ENCODE measurements at regions not wholly inside any gene's neighbourhood (a gene's known extent, or its start where the extent isn't known, plus 50 kb on each side); places are given as distances from the start of the nearest gene placed in this dataset.
"Not testable (repeated sequence)": the region's sequence is repeated elsewhere in the genome, so short reads cannot be mapped to it uniquely, and the experiment has no call there.

DNA sequence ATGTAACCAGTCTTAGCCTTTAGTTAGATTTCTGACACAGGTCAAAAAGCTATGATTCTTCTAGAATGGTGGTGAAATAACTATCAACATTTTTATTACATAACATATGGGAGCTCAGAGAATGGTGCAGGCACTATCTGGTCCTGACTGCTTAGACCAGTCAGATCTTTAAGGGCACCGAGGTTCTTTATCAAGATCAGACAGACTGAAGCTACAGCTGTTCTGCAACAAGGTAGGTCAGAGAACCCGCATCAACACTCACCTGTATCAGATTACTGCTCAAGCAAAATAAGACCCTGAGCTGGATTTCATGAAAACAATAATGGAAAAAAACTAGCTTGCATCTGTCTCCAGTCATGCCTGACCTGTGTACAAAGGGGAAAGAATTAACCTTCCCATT, 160.4 kb downstream of the KCNJ2 start:
- no peak overlapping the region for H3K23ac ChIP-seq (ENCODE audit: low read length)
- H2AK5ac ChIP-seq (ENCODE audit: low read length) = no peak overlapping the region
- H4K12ac ChIP-seq (ENCODE audit: low read depth, low read length) = no peak overlapping the region
- no peaks in the 10 kb centered on the region for H3K79me1 ChIP-seq (ENCODE audit: low read length)
- no peak overlapping the region for H3K4me2 ChIP-seq (ENCODE audit: low read length)
- H3K14ac ChIP-seq (ENCODE audit: low read length) = no peak overlapping the region
- no peaks in the 10 kb centered on the region for H3K4me1 ChIP-seq (ENCODE audit: control insufficient read depth in 1 of 2, insufficient read depth in 2 of 2, low read length in 2 of 2)
- no peak overlapping the region for H3K9ac ChIP-seq (ENCODE audit: low read length)
- WGBS (ENCODE audit: extremely low coverage, insufficient coverage, insufficient read length) = no CpG with 5 or more reads among the region's 2 CpGs
- no peak overlapping the region for H3K27ac ChIP-seq (ENCODE audit: low read depth, low read length)
- no peak overlapping the region for H4K8ac ChIP-seq (ENCODE audit: low read depth, low read length)
- no peak overlapping the region for H2BK12ac ChIP-seq (ENCODE audit: low read length)
- no peak overlapping the region for H2AFZ ChIP-seq (ENCODE audit: insufficient read depth, low read length, poor library complexity)
- H3K18ac ChIP-seq (ENCODE audit: low read length) = no peak overlapping the region
- H2BK120ac ChIP-seq (ENCODE audit: insufficient read depth, low read length, poor library complexity) = no peak overlapping the region
- H4K91ac ChIP-seq (ENCODE audit: low read depth, low read length) = no peak overlapping the region
- peak; percentile 70 to 73 for DNase-seq
- H3K4ac ChIP-seq (ENCODE audit: low read depth, low read length) = no peak overlapping the region
- no peaks in the 10 kb centered on the region for H3K9me3 ChIP-seq (ENCODE audit: insufficient read depth, low read depth, low read length)
- H3K27me3 ChIP-seq (ENCODE audit: insufficient read depth, low read length) = no peaks in the 10 kb centered on the region
- H3K36me3 ChIP-seq (ENCODE audit: control insufficient read depth in 1 of 2, insufficient read depth in 2 of 2, low read length in 2 of 2) = no peaks in the 10 kb centered on the region
- H3K79me2 ChIP-seq (ENCODE audit: control insufficient read depth, insufficient read depth, low read length, poor library complexity) = no peaks in the 10 kb centered on the region
- no peak overlapping the region for H2BK5ac ChIP-seq (ENCODE audit: low read depth, low read length, poor library complexity)
- H3K4me3 ChIP-seq (ENCODE audit: low read depth, low read length) = no peak overlapping the region

DNA sequence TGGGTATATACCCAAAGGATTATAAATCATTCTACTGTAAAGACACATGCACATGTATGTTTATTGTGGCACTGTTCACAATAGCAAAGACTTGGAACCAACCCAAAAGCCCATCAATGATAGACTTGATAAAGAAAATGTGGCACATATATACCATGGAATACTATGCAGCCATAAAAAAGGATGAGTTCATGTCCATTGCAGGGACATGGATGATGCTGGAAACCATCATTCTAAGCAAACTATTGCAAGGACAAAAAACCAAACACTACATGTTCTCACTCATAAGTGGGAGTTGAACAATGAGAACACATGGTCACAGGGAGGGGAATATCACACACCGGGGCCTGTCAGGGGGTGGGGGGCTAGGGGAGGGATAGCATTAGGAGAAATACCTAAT, 161.7 kb downstream of the KCNJ2 start:
- H3K79me2 ChIP-seq (ENCODE audit: control insufficient read depth, insufficient read depth, low read length, poor library complexity); H3K9me3 ChIP-seq (ENCODE audit: insufficient read depth, low read depth, low read length); H3K4me1 ChIP-seq (ENCODE audit: control insufficient read depth in 1 of 2, insufficient read depth in 2 of 2, low read length in 2 of 2); H2AK5ac ChIP-seq (ENCODE audit: low read length); H3K9ac ChIP-seq (ENCODE audit: low read length); H2AFZ ChIP-seq (ENCODE audit: insufficient read depth, low read length, poor library complexity); H3K4me2 ChIP-seq (ENCODE audit: low read length); H3K23ac ChIP-seq (ENCODE audit: low read length); H3K4ac ChIP-seq (ENCODE audit: low read depth, low read length); H4K12ac ChIP-seq (ENCODE audit: low read depth, low read length); DNase-seq; H2BK120ac ChIP-seq (ENCODE audit: insufficient read depth, low read length, poor library complexity); H3K18ac ChIP-seq (ENCODE audit: low read length); H4K8ac ChIP-seq (ENCODE audit: low read depth, low read length); H2BK5ac ChIP-seq (ENCODE audit: low read depth, low read length, poor library complexity); H3K14ac ChIP-seq (ENCODE audit: low read length); H3K27me3 ChIP-seq (ENCODE audit: insufficient read depth, low read length); H3K27ac ChIP-seq (ENCODE audit: low read depth, low read length); H4K91ac ChIP-seq (ENCODE audit: low read depth, low read length); H3K4me3 ChIP-seq (ENCODE audit: low read depth, low read length); H3K79me1 ChIP-seq (ENCODE audit: low read length); H2BK12ac ChIP-seq (ENCODE audit: low read length); H3K36me3 ChIP-seq (ENCODE audit: control insufficient read depth in 1 of 2, insufficient read depth in 2 of 2, low read length in 2 of 2): not testable (repeated sequence)
- no CpG with 5 or more reads among the region's 1 CpG for WGBS (ENCODE audit: extremely low coverage, insufficient coverage, insufficient read length)

DNA sequence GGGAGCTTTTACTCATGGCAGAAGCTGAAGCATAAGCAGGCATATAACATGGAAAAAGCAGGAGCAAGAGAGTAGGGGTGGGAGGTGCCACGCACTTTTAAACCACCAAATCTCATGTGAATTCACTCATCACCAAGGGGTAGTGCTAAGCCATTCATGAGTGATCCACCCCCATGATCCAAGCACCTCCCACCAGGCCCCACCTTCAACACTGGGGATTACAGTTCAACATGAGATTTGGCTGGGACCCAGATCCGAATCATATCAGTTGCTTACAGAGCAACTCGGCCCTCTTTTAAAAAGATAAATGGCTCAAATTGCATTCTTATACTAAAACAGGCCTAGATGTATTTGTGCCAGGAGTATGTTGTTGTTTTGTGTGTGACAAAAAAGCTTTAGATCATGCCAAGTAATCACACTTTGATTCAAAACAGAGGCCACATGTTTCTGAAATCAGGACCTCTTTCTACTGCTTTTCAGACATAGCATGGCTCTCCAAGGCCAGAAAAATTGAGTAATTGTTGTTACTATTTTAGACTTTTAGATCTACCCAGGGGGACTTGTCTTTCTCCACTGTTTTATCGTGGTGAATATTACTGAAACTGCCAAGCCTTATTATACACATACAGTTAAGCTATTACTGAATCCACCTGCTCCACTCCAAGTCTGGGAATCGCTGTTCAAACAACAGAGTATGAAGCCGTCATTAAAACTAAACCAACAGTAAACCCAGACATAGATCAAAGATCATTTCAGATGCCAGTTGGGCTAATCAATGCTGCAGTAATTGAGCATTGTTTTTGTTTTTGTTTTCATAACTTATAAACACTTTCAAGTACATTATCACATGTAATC, 163.3 kb downstream of the KCNJ2 start:
- no peak overlapping the region for H3K18ac ChIP-seq (ENCODE audit: low read length)
- H3K9ac ChIP-seq (ENCODE audit: low read length) = no peak overlapping the region
- no peak overlapping the region for H3K23ac ChIP-seq (ENCODE audit: low read length)
- no peak overlapping the region for H3K14ac ChIP-seq (ENCODE audit: low read length)
- no peak overlapping the region for H4K12ac ChIP-seq (ENCODE audit: low read depth, low read length)
- no peak for DNase-seq
- H3K4me3 ChIP-seq (ENCODE audit: low read depth, low read length) = no peak overlapping the region
- H2AK5ac ChIP-seq (ENCODE audit: low read length) = no peak overlapping the region
- no peak overlapping the region for H2BK5ac ChIP-seq (ENCODE audit: low read depth, low read length, poor library complexity)
- no peak overlapping the region for H3K27ac ChIP-seq (ENCODE audit: low read depth, low read length)
- no peak overlapping the region for H2BK120ac ChIP-seq (ENCODE audit: insufficient read depth, low read length, poor library complexity)
- no peaks in the 10 kb centered on the region for H3K79me1 ChIP-seq (ENCODE audit: low read length)
- no peaks in the 10 kb centered on the region for H3K27me3 ChIP-seq (ENCODE audit: insufficient read depth, low read length)
- no peak overlapping the region for H3K4ac ChIP-seq (ENCODE audit: low read depth, low read length)
- H3K4me2 ChIP-seq (ENCODE audit: low read length) = no peak overlapping the region
- no peaks in the 10 kb centered on the region for H3K4me1 ChIP-seq (ENCODE audit: control insufficient read depth in 1 of 2, insufficient read depth in 2 of 2, low read length in 2 of 2)
- no peak overlapping the region for H2AFZ ChIP-seq (ENCODE audit: insufficient read depth, low read length, poor library complexity)
- no peak overlapping the region for H4K91ac ChIP-seq (ENCODE audit: low read depth, low read length)
- no peak overlapping the region for H4K8ac ChIP-seq (ENCODE audit: low read depth, low read length)
- no peaks in the 10 kb centered on the region for H3K79me2 ChIP-seq (ENCODE audit: control insufficient read depth, insufficient read depth, low read length, poor library complexity)
- no peak overlapping the region for H2BK12ac ChIP-seq (ENCODE audit: low read length)
- H3K36me3 ChIP-seq (ENCODE audit: control insufficient read depth in 1 of 2, insufficient read depth in 2 of 2, low read length in 2 of 2) = no peaks in the 10 kb centered on the region
- no CpG with 5 or more reads among the region's 6 CpGs for WGBS (ENCODE audit: extremely low coverage, insufficient coverage, insufficient read length)
- no peaks in the 10 kb centered on the region for H3K9me3 ChIP-seq (ENCODE audit: insufficient read depth, low read depth, low read length)

DNA sequence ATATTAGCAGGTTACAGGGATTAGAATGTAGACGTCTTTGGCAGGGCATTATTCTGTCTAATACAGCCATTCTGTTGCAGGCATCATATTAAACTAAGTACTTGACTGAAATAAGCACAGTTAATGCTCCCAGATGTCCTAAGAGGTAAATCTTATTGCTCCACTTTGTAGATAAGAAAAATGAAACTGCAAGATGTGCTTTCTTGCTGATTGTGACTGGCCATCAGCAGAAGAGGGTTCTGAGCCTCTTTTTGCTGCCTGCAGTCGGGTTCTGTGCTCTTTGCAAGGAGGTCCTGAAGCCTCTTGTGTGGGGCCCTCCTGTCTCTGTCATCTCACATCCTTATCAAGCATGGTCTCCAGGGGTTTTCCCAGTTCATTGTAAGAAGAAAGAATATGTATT, 167.1 kb downstream of the KCNJ2 start:
- H3K4ac ChIP-seq (ENCODE audit: low read depth, low read length) = no peak overlapping the region
- WGBS (ENCODE audit: extremely low coverage, insufficient coverage, insufficient read length) = no CpG with 5 or more reads among the region's 2 CpGs
- no peak overlapping the region for H3K18ac ChIP-seq (ENCODE audit: low read length)
- H3K23ac ChIP-seq (ENCODE audit: low read length) = no peak overlapping the region
- H2BK120ac ChIP-seq (ENCODE audit: insufficient read depth, low read length, poor library complexity) = no peak overlapping the region
- H3K79me2 ChIP-seq (ENCODE audit: control insufficient read depth, insufficient read depth, low read length, poor library complexity) = no peaks in the 10 kb centered on the region
- no peak overlapping the region for H3K27ac ChIP-seq (ENCODE audit: low read depth, low read length)
- no peak overlapping the region for H4K91ac ChIP-seq (ENCODE audit: low read depth, low read length)
- no peak overlapping the region for H3K4me2 ChIP-seq (ENCODE audit: low read length)
- H4K12ac ChIP-seq (ENCODE audit: low read depth, low read length) = no peak overlapping the region
- no peak overlapping the region for H3K4me3 ChIP-seq (ENCODE audit: low read depth, low read length)
- no peak for DNase-seq
- H3K4me1 ChIP-seq (ENCODE audit: control insufficient read depth in 1 of 2, insufficient read depth in 2 of 2, low read length in 2 of 2) = no peaks in the 10 kb centered on the region
- no peak overlapping the region for H2AFZ ChIP-seq (ENCODE audit: insufficient read depth, low read length, poor library complexity)
- no peaks in the 10 kb centered on the region for H3K36me3 ChIP-seq (ENCODE audit: control insufficient read depth in 1 of 2, insufficient read depth in 2 of 2, low read length in 2 of 2)
- H2BK5ac ChIP-seq (ENCODE audit: low read depth, low read length, poor library complexity) = no peak overlapping the region
- H3K9ac ChIP-seq (ENCODE audit: low read length) = no peak overlapping the region
- H2BK12ac ChIP-seq (ENCODE audit: low read length) = no peak overlapping the region
- no peak overlapping the region for H4K8ac ChIP-seq (ENCODE audit: low read depth, low read length)
- H2AK5ac ChIP-seq (ENCODE audit: low read length) = no peak overlapping the region
- H3K27me3 ChIP-seq (ENCODE audit: insufficient read depth, low read length) = no peaks in the 10 kb centered on the region
- H3K79me1 ChIP-seq (ENCODE audit: low read length) = no peaks in the 10 kb centered on the region
- no peak overlapping the region for H3K14ac ChIP-seq (ENCODE audit: low read length)
- H3K9me3 ChIP-seq (ENCODE audit: insufficient read depth, low read depth, low read length) = no peaks in the 10 kb centered on the region
